ENCODE measurements at regions not wholly inside any gene's neighbourhood (a gene's known extent, or its start where the extent isn't known, plus 50 kb on each side); places are given as distances from the start of the nearest gene placed in this dataset.

DNA sequence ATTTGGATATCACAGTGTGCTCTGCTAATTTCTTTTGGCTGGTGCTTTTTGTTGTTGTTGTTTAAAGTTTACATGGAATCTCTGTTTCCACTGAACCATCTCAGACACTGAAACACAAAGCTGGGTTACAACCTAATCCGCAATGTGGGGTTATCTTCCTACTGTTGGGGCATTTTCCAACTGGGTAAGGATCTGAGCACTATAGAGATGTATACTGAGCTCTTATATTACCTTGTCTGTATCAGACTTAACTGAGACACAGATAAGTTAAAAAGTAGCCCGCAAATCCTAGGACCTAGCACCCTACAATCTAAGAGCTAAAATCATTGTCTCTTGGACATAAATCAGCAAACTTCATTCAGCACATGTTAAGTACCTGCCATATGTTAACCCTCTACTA lies 169.2 kb downstream of the LTN1 start:
- H3K27me3 Mint-ChIP-seq (ENCODE audit: low read depth) = no peaks in the 10 kb centered on the region
- CTCF ChIA-PET = interaction anchor here (0.7 kb wide), 1 partner anchor 115 kb away, joined by 3 read pairs; no protein-coding TSS in a partner anchor
- no peak for DNase-seq
- H3K4me3 Mint-ChIP-seq = no peak overlapping the region
- peaks cover 3% of the 10 kb centered on the region for H3K36me3 Mint-ChIP-seq (ENCODE audit: low read depth)
- intact Hi-C loops (cut with micrococcal nuclease) = no loop called here
- H3K9me3 Mint-ChIP-seq = no peaks in the 10 kb centered on the region
- no peak overlapping the region for H3K27ac Mint-ChIP-seq
- no peaks in the 10 kb centered on the region for H3K4me1 Mint-ChIP-seq (ENCODE audit: low read depth)

DNA sequence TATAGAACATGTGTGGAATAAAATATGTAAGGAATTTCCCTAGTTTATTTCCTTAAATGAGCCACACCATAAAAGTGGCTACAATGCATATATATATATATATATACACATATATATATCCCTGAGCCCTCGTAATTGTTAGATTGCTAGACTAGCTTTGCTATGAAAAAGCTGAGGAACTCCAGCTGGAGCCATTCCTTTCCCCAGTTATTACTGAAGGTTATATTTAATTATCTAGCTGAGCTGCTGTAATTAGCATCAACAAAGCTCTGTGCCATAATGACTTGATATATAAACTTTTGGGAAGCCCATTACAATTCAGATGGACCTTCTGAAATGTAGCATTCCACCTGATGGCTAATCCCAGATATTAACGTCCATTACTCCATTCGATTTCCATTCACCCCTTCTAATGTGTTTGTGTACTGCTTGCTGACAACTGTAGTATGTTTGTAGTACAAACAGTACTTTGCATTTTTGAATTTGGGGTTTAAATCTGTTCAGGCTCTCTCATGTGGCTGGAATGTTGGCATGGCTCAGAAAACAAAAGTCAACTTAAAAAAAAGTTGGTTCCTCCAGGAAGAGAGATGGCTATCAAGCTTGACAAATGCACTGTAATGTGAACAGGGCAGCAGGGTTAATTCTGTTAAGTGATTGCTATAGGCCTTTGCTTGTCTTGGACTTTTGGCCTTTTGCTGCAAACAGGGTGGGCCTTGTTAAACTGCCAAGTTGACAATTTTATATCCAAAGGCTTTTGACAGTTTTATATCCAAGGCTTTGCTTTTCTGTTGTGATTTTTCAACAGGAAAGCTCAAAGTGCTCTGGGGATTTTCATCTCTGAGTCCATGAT lies 170.0 kb downstream of the LTN1 start:
- peaks cover 3% of the 10 kb centered on the region for H3K36me3 Mint-ChIP-seq (ENCODE audit: low read depth)
- DNase-seq = no peak
- H3K27me3 Mint-ChIP-seq (ENCODE audit: low read depth) = no peaks in the 10 kb centered on the region
- CTCF ChIA-PET = interaction anchor here (0.7 kb wide), 1 partner anchor 116 kb away, joined by 3 read pairs; no protein-coding TSS in a partner anchor
- no peaks in the 10 kb centered on the region for H3K9me3 Mint-ChIP-seq
- no peaks in the 10 kb centered on the region for H3K4me1 Mint-ChIP-seq (ENCODE audit: low read depth)
- no peak overlapping the region for H3K4me3 Mint-ChIP-seq
- intact Hi-C loops (cut with micrococcal nuclease) = no loop called here
- H3K27ac Mint-ChIP-seq = no peak overlapping the region

DNA sequence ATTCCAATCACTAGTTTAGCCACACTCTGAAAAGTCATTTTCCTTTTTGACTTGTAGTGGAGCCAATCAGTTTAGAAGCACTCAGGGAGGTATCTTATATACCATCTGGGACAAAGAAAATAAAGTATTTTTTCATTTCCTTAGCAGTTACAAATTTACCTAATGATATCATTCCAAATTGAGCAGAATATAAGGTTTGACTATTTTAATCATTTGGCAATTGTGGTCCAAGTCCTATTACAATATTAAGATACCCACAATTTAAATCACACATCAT lies 170.6 kb downstream of the LTN1 start:
- Mint-ChIP-seq H3K27ac (no peak overlapping the region), H3K36me3 (ENCODE audit: low read depth) (peaks cover 3% of the 10 kb centered on the region), H3K9me3 (no peaks in the 10 kb centered on the region), H3K27me3 (ENCODE audit: low read depth) (no peaks in the 10 kb centered on the region), H3K4me3 (no peak overlapping the region), H3K4me1 (ENCODE audit: low read depth) (no peaks in the 10 kb centered on the region)
- CTCF ChIA-PET = no interaction called here
- intact Hi-C loops (cut with micrococcal nuclease) = no loop called here
- DNase-seq = no peak

DNA sequence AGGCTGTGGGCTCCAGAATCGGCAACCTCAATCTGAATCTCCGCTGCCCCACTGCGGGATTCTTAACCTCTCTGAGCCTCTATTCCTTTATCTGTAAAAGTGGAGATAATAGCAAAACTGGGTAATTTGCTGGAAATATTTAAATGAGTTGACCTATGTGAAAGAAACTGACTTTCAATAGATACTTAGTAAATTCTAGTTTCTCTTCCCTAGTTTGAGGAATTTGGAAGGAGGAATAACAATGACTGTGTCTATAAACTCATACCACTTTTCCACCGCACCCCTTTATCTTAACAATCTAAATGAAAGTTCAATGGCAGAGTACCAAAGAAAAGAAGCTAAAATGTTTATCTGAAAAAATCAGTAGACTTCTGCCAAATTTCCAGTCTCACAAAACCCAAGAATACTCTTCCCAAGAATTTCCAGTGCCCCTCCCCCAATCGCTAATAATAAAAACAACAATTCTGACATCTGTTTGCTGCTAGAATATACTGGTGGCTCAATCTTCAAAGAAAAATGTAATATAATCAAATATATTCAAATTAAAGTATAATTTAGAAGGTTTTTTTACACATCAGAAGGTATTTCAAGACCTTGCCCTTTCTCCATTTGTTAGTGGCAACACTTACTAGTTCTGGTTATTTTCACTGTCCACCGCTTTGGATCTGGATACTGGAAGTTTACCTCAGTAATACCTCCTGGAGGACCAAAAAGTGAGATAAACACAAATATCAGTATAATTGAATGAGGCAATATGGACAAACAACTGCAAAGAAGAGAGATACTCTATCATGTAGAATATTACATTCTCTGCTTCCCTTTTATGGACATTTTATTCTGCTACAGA lies 171.2 kb downstream of the LTN1 start:
- no peak overlapping the region for H3K27ac Mint-ChIP-seq
- H3K4me1 Mint-ChIP-seq (ENCODE audit: low read depth) = no peaks in the 10 kb centered on the region
- H3K36me3 Mint-ChIP-seq (ENCODE audit: low read depth) = peaks cover 4% of the 10 kb centered on the region
- H3K27me3 Mint-ChIP-seq (ENCODE audit: low read depth) = no peaks in the 10 kb centered on the region
- no peak for DNase-seq
- CTCF ChIA-PET = no interaction called here
- intact Hi-C loops (cut with micrococcal nuclease) = no loop called here
- no peak overlapping the region for H3K4me3 Mint-ChIP-seq
- peaks cover 1% of the 10 kb centered on the region for H3K9me3 Mint-ChIP-seq

DNA sequence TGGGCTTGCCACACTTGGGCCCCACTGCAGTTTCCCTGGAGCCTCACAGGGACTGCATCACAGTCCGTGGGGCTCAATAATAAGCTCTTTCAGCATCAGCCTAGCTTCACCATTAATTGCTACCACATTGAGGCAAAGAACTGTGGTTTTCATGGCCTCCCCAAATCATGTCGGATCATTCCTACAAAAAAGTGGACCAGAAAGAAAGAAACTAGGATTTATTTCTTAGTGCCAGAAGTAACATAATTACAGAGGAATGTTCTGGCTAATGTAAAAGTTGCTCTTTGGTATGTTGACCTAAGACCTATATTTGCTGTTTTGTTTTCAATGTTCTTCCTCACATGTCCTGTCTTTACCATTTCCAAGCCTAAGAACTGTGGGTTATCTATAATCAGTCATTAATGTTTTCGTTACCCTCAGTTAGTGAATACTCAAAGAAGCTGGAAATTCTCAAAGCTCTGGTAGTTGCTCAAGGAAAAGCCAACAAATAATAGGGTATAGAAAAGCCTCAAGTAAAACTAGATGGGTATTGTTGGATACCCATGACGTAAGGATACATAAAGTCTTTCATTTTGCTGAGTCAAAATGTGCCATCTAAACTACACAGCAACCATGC lies 173.9 kb downstream of the LTN1 start:
- CTCF ChIA-PET = interaction anchor here (0.7 to 2.8 kb wide), 2 partner anchors 13 to 39 kb away, joined by 3 to 7 read pairs; no protein-coding TSS in a partner anchor
- intact Hi-C loops (cut with micrococcal nuclease) = no loop called here
- H3K27me3 Mint-ChIP-seq (ENCODE audit: low read depth) = no peaks in the 10 kb centered on the region
- no peak overlapping the region for H3K27ac Mint-ChIP-seq
- peaks cover 12% of the 10 kb centered on the region for H3K36me3 Mint-ChIP-seq (ENCODE audit: low read depth)
- no peak for DNase-seq
- no peaks in the 10 kb centered on the region for H3K4me1 Mint-ChIP-seq (ENCODE audit: low read depth)
- peaks cover 3% of the 10 kb centered on the region for H3K9me3 Mint-ChIP-seq
- no peak overlapping the region for H3K4me3 Mint-ChIP-seq

DNA sequence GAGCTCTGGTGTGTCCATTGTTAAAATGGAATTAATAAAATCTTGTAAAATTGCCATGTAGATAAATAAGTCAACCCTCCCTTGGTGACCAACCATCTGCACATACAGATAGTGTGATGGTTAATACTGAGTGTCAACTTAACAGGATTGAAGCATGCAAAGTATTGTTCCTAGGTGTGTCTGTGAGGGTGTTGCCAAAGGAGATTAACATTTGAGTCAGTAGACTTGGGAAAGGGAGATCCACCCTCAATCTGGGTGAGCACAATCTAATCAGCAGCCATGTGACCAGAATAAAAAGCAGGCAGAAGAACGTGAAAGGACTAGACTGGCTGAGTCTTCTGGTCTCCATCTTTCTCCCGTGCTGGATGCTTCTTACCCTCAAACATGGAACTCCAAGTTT lies 174.8 kb downstream of the LTN1 start:
- Mint-ChIP-seq H3K4me1 (ENCODE audit: low read depth) (no peaks in the 10 kb centered on the region), H3K27me3 (ENCODE audit: low read depth) (no peaks in the 10 kb centered on the region), H3K27ac (no peak overlapping the region), H3K36me3 (ENCODE audit: low read depth) (peaks cover 18% of the 10 kb centered on the region), H3K9me3 (peaks cover 3% of the 10 kb centered on the region), H3K4me3 (no peak overlapping the region)
- intact Hi-C loops (cut with micrococcal nuclease) = no loop called here
- CTCF ChIA-PET = interaction anchor here (1.2 to 2.8 kb wide), 2 partner anchors 12 to 72 kb away, joined by 3 to 7 read pairs; no protein-coding TSS in a partner anchor
- no peak for DNase-seq

DNA sequence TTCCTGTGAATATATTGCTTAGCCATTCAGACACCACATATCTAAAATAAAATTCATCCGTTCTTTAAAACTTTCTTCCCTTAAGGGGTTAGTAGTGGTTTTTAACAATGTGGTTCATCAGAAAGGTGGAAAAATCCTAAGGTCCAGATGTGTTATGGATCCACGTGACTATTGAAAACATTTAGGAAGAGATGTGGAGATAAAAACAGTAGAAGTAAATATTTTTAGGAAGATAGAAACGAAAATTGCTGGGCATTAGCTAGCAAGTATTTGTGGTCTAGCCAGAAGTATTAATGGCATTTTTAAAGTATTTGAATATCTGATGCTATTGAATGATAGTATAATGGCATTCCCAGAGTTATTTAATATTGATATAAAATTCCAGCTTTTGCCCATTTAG lies 180.8 kb downstream of the LTN1 start:
- DNase-seq = no peak
- no peaks in the 10 kb centered on the region for H3K4me1 Mint-ChIP-seq (ENCODE audit: low read depth)
- H3K9me3 Mint-ChIP-seq = peaks cover 5% of the 10 kb centered on the region
- H3K27ac Mint-ChIP-seq = no peak overlapping the region
- no peak overlapping the region for H3K4me3 Mint-ChIP-seq
- intact Hi-C loops (cut with micrococcal nuclease) = no loop called here
- H3K36me3 Mint-ChIP-seq (ENCODE audit: low read depth) = peaks cover 25% of the 10 kb centered on the region
- CTCF ChIA-PET = no interaction called here
- no peaks in the 10 kb centered on the region for H3K27me3 Mint-ChIP-seq (ENCODE audit: low read depth)

DNA sequence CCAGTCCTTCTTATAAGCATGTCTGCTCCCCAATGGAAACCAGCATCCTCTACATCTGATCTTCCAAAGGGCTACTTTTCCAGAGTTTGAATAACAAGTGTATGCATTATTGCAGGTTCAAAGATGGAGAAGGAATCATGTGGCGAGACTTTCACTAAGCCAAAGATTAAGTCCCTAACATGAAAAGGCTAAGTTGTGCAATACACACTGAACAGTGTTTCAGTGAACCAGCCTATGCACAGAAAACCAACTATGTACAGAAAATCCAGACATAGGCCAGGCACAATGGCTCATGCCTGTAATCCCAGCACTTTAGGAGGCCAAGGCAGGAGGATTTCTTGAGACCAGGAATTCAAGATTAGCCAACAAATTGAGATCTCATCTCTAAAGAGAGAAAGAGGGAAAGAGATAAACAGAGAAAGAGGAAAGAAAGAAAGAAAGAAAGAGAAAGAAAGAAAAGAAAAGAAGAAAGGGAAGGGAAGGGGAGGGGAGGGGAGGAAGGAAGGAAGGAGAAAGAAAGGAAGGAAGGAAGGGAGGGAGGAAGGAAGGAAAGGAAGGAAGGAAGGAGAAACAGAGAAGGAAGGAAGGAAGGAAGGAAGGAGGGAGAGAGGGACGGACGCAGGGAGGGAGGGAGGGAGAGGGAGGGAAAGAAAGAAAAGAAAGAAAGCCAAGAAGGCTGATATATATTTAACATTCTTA lies 181.7 kb downstream of the LTN1 start:
- H3K36me3 Mint-ChIP-seq (ENCODE audit: low read depth) = peaks cover 23% of the 10 kb centered on the region
- no peaks in the 10 kb centered on the region for H3K4me1 Mint-ChIP-seq (ENCODE audit: low read depth)
- H3K4me3 Mint-ChIP-seq = no peak overlapping the region
- intact Hi-C loops (cut with micrococcal nuclease) = no loop called here
- no peak overlapping the region for H3K27ac Mint-ChIP-seq
- CTCF ChIA-PET = no interaction called here
- H3K9me3 Mint-ChIP-seq = peaks cover 3% of the 10 kb centered on the region
- H3K27me3 Mint-ChIP-seq (ENCODE audit: low read depth) = no peaks in the 10 kb centered on the region
- DNase-seq = no peak

DNA sequence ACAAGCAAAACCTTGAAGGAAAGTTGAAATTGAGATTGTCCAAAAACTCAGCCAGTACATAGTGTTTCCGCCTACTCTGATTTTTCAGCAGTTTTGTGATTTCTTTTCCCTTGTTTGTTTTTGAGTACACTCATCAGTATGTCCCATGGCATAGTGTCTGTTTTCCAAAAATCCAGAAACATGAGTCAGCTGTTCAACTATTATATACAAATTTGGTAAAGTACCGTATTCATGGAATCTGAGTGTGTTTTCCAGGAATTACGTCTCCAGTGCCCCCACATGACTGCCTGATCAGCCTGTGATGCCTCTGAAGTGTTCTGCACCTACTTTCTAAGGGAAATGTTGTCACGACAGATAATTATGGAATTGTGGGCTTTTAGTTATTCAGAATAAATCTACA lies 186.8 kb downstream of the LTN1 start:
- Mint-ChIP-seq H3K27me3 (ENCODE audit: low read depth) (no peaks in the 10 kb centered on the region), H3K9me3 (peaks cover 2% of the 10 kb centered on the region), H3K4me1 (ENCODE audit: low read depth) (no peaks in the 10 kb centered on the region), H3K36me3 (ENCODE audit: low read depth) (peaks cover 7% of the 10 kb centered on the region), H3K4me3 (no peak overlapping the region), H3K27ac (no peak overlapping the region)
- intact Hi-C loops (cut with micrococcal nuclease) = no loop called here
- CTCF ChIA-PET = interaction anchor here (1.0 to 1.8 kb wide), 3 partner anchors 12 to 60 kb away, joined by 4 to 7 read pairs (median 6); no protein-coding TSS in a partner anchor
- DNase-seq = no peak

DNA sequence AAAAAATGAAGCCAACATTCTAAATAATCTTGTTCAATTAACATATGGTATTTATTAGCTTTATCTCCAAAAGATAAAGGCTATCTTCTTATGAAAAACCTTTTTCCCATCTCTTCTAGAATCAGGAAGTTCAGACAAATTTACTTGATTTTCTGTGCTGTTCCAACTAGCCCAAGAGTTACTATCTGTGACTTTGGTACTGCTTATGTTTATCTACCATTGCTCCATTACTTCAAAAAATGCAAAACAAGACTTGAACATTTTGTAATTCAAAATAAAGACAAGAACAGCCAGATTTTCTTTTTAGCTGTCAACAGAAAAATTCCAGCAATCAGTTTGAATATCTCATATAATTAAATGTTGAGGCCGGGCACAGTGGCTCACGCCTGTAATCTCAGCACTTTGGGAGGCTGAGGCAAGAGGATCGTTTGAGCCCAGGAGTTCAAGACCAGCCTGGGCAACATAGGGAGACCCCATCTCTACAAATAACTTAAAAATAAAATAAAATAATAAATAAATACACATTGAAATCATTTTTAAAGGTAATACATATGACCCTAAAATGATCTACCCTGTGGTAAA lies 188.5 kb downstream of the LTN1 start:
- no peak overlapping the region for H3K27ac Mint-ChIP-seq
- H3K36me3 Mint-ChIP-seq (ENCODE audit: low read depth) = peaks cover 10% of the 10 kb centered on the region
- CTCF ChIA-PET = interaction anchor here (1.8 kb wide), 1 partner anchor 59 kb away, joined by 6 read pairs; no protein-coding TSS in a partner anchor
- DNase-seq = no peak
- H3K4me1 Mint-ChIP-seq (ENCODE audit: low read depth) = no peaks in the 10 kb centered on the region
- H3K27me3 Mint-ChIP-seq (ENCODE audit: low read depth) = no peaks in the 10 kb centered on the region
- peaks cover 2% of the 10 kb centered on the region for H3K9me3 Mint-ChIP-seq
- intact Hi-C loops (cut with micrococcal nuclease) = no loop called here
- H3K4me3 Mint-ChIP-seq = no peak overlapping the region

DNA sequence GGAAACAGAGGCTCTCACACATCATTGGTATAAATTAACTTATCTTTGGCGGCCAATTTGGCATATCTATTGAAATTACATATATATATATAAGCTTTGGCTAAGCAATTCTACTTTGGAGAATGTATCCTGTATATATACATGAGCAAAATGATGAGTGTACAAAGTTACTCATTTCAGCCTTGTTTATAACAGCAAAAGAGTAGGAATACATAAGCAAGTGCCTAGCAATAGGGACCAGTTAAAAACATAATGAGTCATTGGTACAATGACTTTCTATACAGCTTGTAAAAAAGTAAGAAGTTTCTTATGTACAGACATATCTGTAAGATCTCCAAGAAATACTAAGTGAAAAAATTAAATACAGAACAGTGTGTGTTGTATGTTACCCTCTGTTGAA lies 190.8 kb downstream of the LTN1 start:
- Mint-ChIP-seq H3K4me3 (no peak overlapping the region), H3K27me3 (ENCODE audit: low read depth) (no peaks in the 10 kb centered on the region), H3K9me3 (no peaks in the 10 kb centered on the region), H3K36me3 (ENCODE audit: low read depth) (peaks cover 4% of the 10 kb centered on the region), H3K4me1 (ENCODE audit: low read depth) (no peaks in the 10 kb centered on the region), H3K27ac (no peak overlapping the region)
- CTCF ChIA-PET = interaction anchor here (0.9 to 1.2 kb wide), 2 partner anchors 56 to 57 kb away, joined by 3 to 4 read pairs; no protein-coding TSS in a partner anchor
- intact Hi-C loops (cut with micrococcal nuclease) = no loop called here
- DNase-seq = no peak

All from activated naive CD4-positive, alpha-beta T cell treated with anti-CD3 and anti-CD28 coated beads for 36 hours (primary cell).